ENCODE measurements at regions not wholly inside any gene's neighbourhood (a gene's known extent, or its start where the extent isn't known, plus 50 kb on each side); places are given as distances from the start of the nearest gene placed in this dataset.

GRCh38 chr11:81886406-81887075 lies 847.1 kb downstream of the FAM181B start:
- H3K27ac ChIP-seq (ENCODE audit: low read depth, low read length), result no peak overlapping the region
- H3F3A ChIP-seq (ENCODE audit: control insufficient read depth, insufficient read depth), result no peaks in the 10 kb centered on the region
- no peaks in the 10 kb centered on the region for H4K20me1 ChIP-seq (ENCODE audit: control insufficient read depth, insufficient read depth, low read depth, low read length)
- H3K36me3 ChIP-seq (ENCODE audit: control insufficient read depth, low read length), result no peaks in the 10 kb centered on the region
- H3K9me2 ChIP-seq (replicated peaks; ENCODE audit: control insufficient read depth, low read length), result no peaks in the 10 kb centered on the region
- no peak overlapping the region for H3K4me2 ChIP-seq (ENCODE audit: low read length)
- H3K79me2 ChIP-seq (ENCODE audit: control insufficient read depth, low read length), result no peaks in the 10 kb centered on the region
- H3K27me3 ChIP-seq (ENCODE audit: control insufficient read depth, low read length), result no peaks in the 10 kb centered on the region
- no peaks in the 10 kb centered on the region for H3K4me1 ChIP-seq (ENCODE audit: control insufficient read depth, low read length)
- H3K4me3 ChIP-seq (ENCODE audit: low read length), result no peak overlapping the region
- H3K9me3 ChIP-seq (ENCODE audit: control insufficient read depth, insufficient read depth, low read length), result peaks cover 9% of the 10 kb centered on the region; the same call in 1 of the 2 replicates
- no peak for TF ChIP-seq EZH2phosphoT487 (IDR thresholded peaks at IDR 0.05; ENCODE audit: borderline replicate concordance, low read length)
- no peak for TF ChIP-seq CTCF (IDR thresholded peaks at IDR 0.05; ENCODE audit: low read depth, low read length, poor library complexity, severe bottlenecking)

- Histone ChIP-seq H3K79me2 (ENCODE audit: control insufficient read depth, low read length) (no peaks in the 10 kb centered on the region), H3K36me3 (ENCODE audit: control insufficient read depth, low read length) (no peaks in the 10 kb centered on the region), H3K9me3 (ENCODE audit: control insufficient read depth, insufficient read depth, low read length) (no peaks in the 10 kb centered on the region), H3F3A (ENCODE audit: control insufficient read depth, insufficient read depth) (0 out of 2 replicates have a peak, but pooled peaks cover 2% of the 10 kb centered on the region), H3K4me1 (ENCODE audit: control insufficient read depth, low read length) (peaks cover 56% of the 10 kb centered on the region), H3K9me2 (replicated peaks; ENCODE audit: control insufficient read depth, low read length) (no peaks in the 10 kb centered on the region), H3K4me2 (ENCODE audit: low read length) (0 out of 2 replicates have a peak overlapping the region, but pooled peaks have one; percentile 7), H3K27me3 (ENCODE audit: control insufficient read depth, low read length) (0 out of 2 replicates have a peak, but pooled peaks cover 3% of the 10 kb centered on the region), H3K27ac (ENCODE audit: low read depth, low read length) (no peak overlapping the region), H3K4me3 (ENCODE audit: low read length) (no peak overlapping the region), H4K20me1 (ENCODE audit: control insufficient read depth, insufficient read depth, low read depth, low read length) (no peaks in the 10 kb centered on the region)
- no peak for TF ChIP-seq EZH2phosphoT487 (IDR thresholded peaks at IDR 0.05; ENCODE audit: borderline replicate concordance, low read length)
- no peak for TF ChIP-seq CTCF (IDR thresholded peaks at IDR 0.05; ENCODE audit: low read depth, low read length, poor library complexity, severe bottlenecking)
Observed at GRCh38 chr11:81874635-81875034, 859.0 kb downstream of the FAM181B start.

- Histone ChIP-seq H3K27me3 (ENCODE audit: control insufficient read depth, low read length) (0 out of 2 replicates have a peak, but pooled peaks cover 3% of the 10 kb centered on the region), H3K79me2 (ENCODE audit: control insufficient read depth, low read length) (no peaks in the 10 kb centered on the region), H4K20me1 (ENCODE audit: control insufficient read depth, insufficient read depth, low read depth, low read length) (no peaks in the 10 kb centered on the region), H3K4me2 (ENCODE audit: low read length) (peak overlapping the region; percentile 85), H3K36me3 (ENCODE audit: control insufficient read depth, low read length) (no peaks in the 10 kb centered on the region), H3K27ac (ENCODE audit: low read depth, low read length) (peak overlapping the region; percentile 91), H3K9me2 (replicated peaks; ENCODE audit: control insufficient read depth, low read length) (no peaks in the 10 kb centered on the region), H3F3A (ENCODE audit: control insufficient read depth, insufficient read depth) (peaks cover 15% of the 10 kb centered on the region), H3K4me3 (ENCODE audit: low read length) (peak overlapping the region; percentile 54), H3K4me1 (ENCODE audit: control insufficient read depth, low read length) (peaks cover 70% of the 10 kb centered on the region), H3K9me3 (ENCODE audit: control insufficient read depth, insufficient read depth, low read length) (peaks cover 6% of the 10 kb centered on the region)
- TF ChIP-seq CTCF (IDR thresholded peaks at IDR 0.05; ENCODE audit: low read depth, low read length, poor library complexity, severe bottlenecking), result no peak
- TF ChIP-seq EZH2phosphoT487 (IDR thresholded peaks at IDR 0.05; ENCODE audit: borderline replicate concordance, low read length), result no peak
Observed at GRCh38 chr11:81870815-81871214, 862.8 kb downstream of the FAM181B start.
